Rectal smooth muscle tissue (tissue), 1 donor: ENCODE measurements at regions not wholly inside any gene's neighbourhood (a gene's known extent, or its start where the extent isn't known, plus 50 kb on each side); places are given as distances from the start of the nearest gene placed in this dataset.

ENCODE experiments used
- H3K27ac ChIP-seq: one replicate; pipeline ENCODE4 v1.7.0; 2013; ENCODE audit warnings: low read depth, low read length, inconsistent platforms
- H3K27me3 ChIP-seq: one replicate; pipeline ENCODE4 v1.7.0; 2013; ENCODE audit warnings: low read length; ENCODE audit not compliant: control insufficient read depth, insufficient read depth
- H3K36me3 ChIP-seq: one replicate; pipeline ENCODE4 v1.7.0; 2013; ENCODE audit warnings: low read length; ENCODE audit not compliant: control insufficient read depth, insufficient read depth
- H3K4me1 ChIP-seq: one replicate; pipeline ENCODE4 v1.7.0; 2013; ENCODE audit warnings: low read length; ENCODE audit not compliant: control insufficient read depth, insufficient read depth
- H3K4me3 ChIP-seq: one replicate; pipeline ENCODE4 v1.7.0; 2013; ENCODE audit warnings: low read length
- H3K9ac ChIP-seq: one replicate; pipeline ENCODE4 v1.7.0; 2013; ENCODE audit warnings: low read length

GRCh38 chr13:75102001-75102716, 379.8 kb downstream of the TBC1D4 start:
- H3K9ac ChIP-seq = no peak overlapping the region

GRCh38 chr13:75101348-75101747, 380.6 kb downstream of the TBC1D4 start:
- Histone ChIP-seq H3K4me1 (no peaks in the 10 kb centered on the region), H3K27ac (no peak overlapping the region), H3K36me3 (no peaks in the 10 kb centered on the region), H3K9ac (no peak overlapping the region), H3K27me3 (no peaks in the 10 kb centered on the region), H3K4me3 (no peak overlapping the region)

More at GRCh38 chr13:75102001-75102716, 379.8 kb downstream of the TBC1D4 start:
- Histone ChIP-seq H3K36me3 (no peaks in the 10 kb centered on the region), H3K4me3 (no peak overlapping the region), H3K27ac (no peak overlapping the region), H3K4me1 (no peaks in the 10 kb centered on the region), H3K27me3 (no peaks in the 10 kb centered on the region)

- no peak overlapping the region for H3K27ac ChIP-seq
- no peaks in the 10 kb centered on the region for H3K36me3 ChIP-seq
- no peaks in the 10 kb centered on the region for H3K27me3 ChIP-seq
- H3K4me1 ChIP-seq = no peaks in the 10 kb centered on the region
- H3K4me3 ChIP-seq = no peak overlapping the region
- no peak overlapping the region for H3K9ac ChIP-seq
Measured at GRCh38 chr13:75092143-75092542, 389.8 kb downstream of the TBC1D4 start.

GRCh38 chr13:75091718-75092117, 390.3 kb downstream of the TBC1D4 start:
- no peaks in the 10 kb centered on the region for H3K4me1 ChIP-seq
- H3K9ac ChIP-seq = no peak overlapping the region
- no peaks in the 10 kb centered on the region for H3K27me3 ChIP-seq
- H3K27ac ChIP-seq = no peak overlapping the region
- H3K36me3 ChIP-seq = no peaks in the 10 kb centered on the region
- no peak overlapping the region for H3K4me3 ChIP-seq

- H3K36me3 ChIP-seq = no peaks in the 10 kb centered on the region
- H3K4me1 ChIP-seq = no peaks in the 10 kb centered on the region
- H3K27me3 ChIP-seq = no peaks in the 10 kb centered on the region
- H3K4me3 ChIP-seq = no peak overlapping the region
- no peak overlapping the region for H3K9ac ChIP-seq
- no peak overlapping the region for H3K27ac ChIP-seq
Measured at GRCh38 chr13:75090872-75091615, 390.9 kb downstream of the TBC1D4 start.

GRCh38 chr13:75088915-75089314, 393.1 kb downstream of the TBC1D4 start:
- Histone ChIP-seq H3K27ac (no peak overlapping the region), H3K4me3 (no peak overlapping the region), H3K36me3 (no peaks in the 10 kb centered on the region), H3K27me3 (no peaks in the 10 kb centered on the region), H3K9ac (no peak overlapping the region), H3K4me1 (no peaks in the 10 kb centered on the region)

GRCh38 chr13:75079226-75079625, 402.7 kb downstream of the TBC1D4 start:
- Histone ChIP-seq H3K36me3 (no peaks in the 10 kb centered on the region), H3K27me3 (no peaks in the 10 kb centered on the region), H3K9ac (no peak overlapping the region), H3K4me3 (no peak overlapping the region), H3K4me1 (no peaks in the 10 kb centered on the region), H3K27ac (no peak overlapping the region)

GRCh38 chr13:75076476-75076875, 405.5 kb downstream of the TBC1D4 start:
- Histone ChIP-seq H3K4me3 (no peak overlapping the region), H3K9ac (no peak overlapping the region), H3K36me3 (no peaks in the 10 kb centered on the region)

GRCh38 chr13:75073786-75074185, 408.2 kb downstream of the TBC1D4 start:
- Histone ChIP-seq H3K27ac (no peak overlapping the region), H3K9ac (no peak overlapping the region), H3K4me1 (no peaks in the 10 kb centered on the region), H3K36me3 (no peaks in the 10 kb centered on the region), H3K4me3 (no peak overlapping the region), H3K27me3 (no peaks in the 10 kb centered on the region)

More at GRCh38 chr13:75076476-75076875, 405.5 kb downstream of the TBC1D4 start:
- Histone ChIP-seq H3K27me3 (no peaks in the 10 kb centered on the region), H3K4me1 (no peaks in the 10 kb centered on the region), H3K27ac (no peak overlapping the region)

GRCh38 chr13:75072891-75073290, 409.1 kb downstream of the TBC1D4 start:
- Histone ChIP-seq H3K4me1 (no peaks in the 10 kb centered on the region), H3K36me3 (no peaks in the 10 kb centered on the region), H3K9ac (no peak overlapping the region), H3K27ac (no peak overlapping the region), H3K27me3 (no peaks in the 10 kb centered on the region), H3K4me3 (no peak overlapping the region)

- Histone ChIP-seq H3K36me3 (no peaks in the 10 kb centered on the region), H3K27ac (no peak overlapping the region), H3K4me1 (no peaks in the 10 kb centered on the region), H3K27me3 (no peaks in the 10 kb centered on the region), H3K4me3 (no peak overlapping the region), H3K9ac (no peak overlapping the region)
Measured at GRCh38 chr13:75072368-75072767, 409.6 kb downstream of the TBC1D4 start.

GRCh38 chr13:75071796-75072195, 410.2 kb downstream of the TBC1D4 start:
- Histone ChIP-seq H3K9ac (no peak overlapping the region), H3K27ac (no peak overlapping the region), H3K4me3 (no peak overlapping the region), H3K27me3 (no peaks in the 10 kb centered on the region), H3K4me1 (no peaks in the 10 kb centered on the region), H3K36me3 (no peaks in the 10 kb centered on the region)

- no peak overlapping the region for H3K4me3 ChIP-seq
- H3K27ac ChIP-seq = no peak overlapping the region
- H3K9ac ChIP-seq = no peak overlapping the region
- no peaks in the 10 kb centered on the region for H3K4me1 ChIP-seq
- no peaks in the 10 kb centered on the region for H3K27me3 ChIP-seq
- H3K36me3 ChIP-seq = no peaks in the 10 kb centered on the region
Measured at GRCh38 chr13:75071395-75071794, 410.6 kb downstream of the TBC1D4 start.
